T-helper 17 cell (primary cell): ENCODE measurements at regions not wholly inside any gene's neighbourhood (a gene's known extent, or its start where the extent isn't known, plus 50 kb on each side); places are given as distances from the start of the nearest gene placed in this dataset.

Source experiments
- ATAC-seq: fragments of 150-1000 bp; cut with Tn5 transposase; 2 replicates; pipeline ENCODE4 v1.10.0; 2021; ENCODE audit warnings: mild to moderate bottlenecking, moderate library complexity
- DNase-seq, 3 donors: peaks; one replicate each; pipeline versions ENCODE4 v3.0.0 to v3.0.0-alpha.2; 2020 to 2021
- H3K9me3 ChIP-seq: one replicate; pipeline ENCODE4 v1.7.0; 2013; ENCODE audit warnings: low read length, mild to moderate bottlenecking; ENCODE audit not compliant: control insufficient read depth, poor library complexity, severe bottlenecking
- H3K27ac Mint-ChIP-seq: one replicate; pipeline ENCODE4 v1.8.0; 2022; ENCODE audit warnings: mild to moderate bottlenecking, moderate library complexity, mixed read lengths
- H3K27me3 Mint-ChIP-seq: one replicate; pipeline ENCODE4 v1.8.0; 2022; ENCODE audit warnings: mixed read lengths
- H3K36me3 Mint-ChIP-seq: one replicate; pipeline ENCODE4 v1.8.0; 2022; ENCODE audit warnings: low read depth, mixed read lengths
- H3K4me1 Mint-ChIP-seq: one replicate; pipeline ENCODE4 v1.8.0; 2022; ENCODE audit warnings: mild to moderate bottlenecking, mixed read lengths
- H3K4me3 Mint-ChIP-seq: one replicate; pipeline ENCODE4 v1.8.0; 2022; ENCODE audit warnings: mild to moderate bottlenecking, moderate library complexity, mixed read lengths

GRCh38 chr9:127553793-127554192 lies 58.3 kb upstream of the STXBP1 start:
- Mint-ChIP-seq H3K4me1 (peaks cover 43% of the 10 kb centered on the region), H3K27me3 (no peaks in the 10 kb centered on the region), H3K4me3 (peak overlapping the region; percentile 3), H3K27ac (peak overlapping the region; percentile 74), H3K36me3 (no peaks in the 10 kb centered on the region)
- ATAC-seq = no peak
- no peaks in the 10 kb centered on the region for H3K9me3 ChIP-seq
- DNase-seq = no peak

GRCh38 chr9:127554966-127555839 lies 56.9 kb upstream of the STXBP1 start:
- Mint-ChIP-seq H3K27me3 (no peaks in the 10 kb centered on the region), H3K27ac (peak overlapping the region; percentile 89), H3K36me3 (no peaks in the 10 kb centered on the region), H3K4me1 (peaks cover 46% of the 10 kb centered on the region), H3K4me3 (peak overlapping the region; percentile 83)
- ATAC-seq (no peak), DNase-seq (no peak)
- H3K9me3 ChIP-seq = no peaks in the 10 kb centered on the region

GRCh38 chr9:127555840-127556820 lies 55.9 kb upstream of the STXBP1 start:
- H3K4me1 Mint-ChIP-seq = peaks cover 48% of the 10 kb centered on the region
- peak overlapping the region; percentile 83 for H3K4me3 Mint-ChIP-seq
- no peaks in the 10 kb centered on the region for H3K27me3 Mint-ChIP-seq
- H3K9me3 ChIP-seq = no peaks in the 10 kb centered on the region
- peak in 2 of 3 donors; percentile 16 to 43 for DNase-seq
- ATAC-seq = peak; percentile 86
- H3K27ac Mint-ChIP-seq = peak overlapping the region; percentile 89
- H3K36me3 Mint-ChIP-seq = no peaks in the 10 kb centered on the region

- H3K9me3 ChIP-seq = no peaks in the 10 kb centered on the region
- no peak for ATAC-seq
- Mint-ChIP-seq H3K27ac (peak overlapping the region; percentile 89), H3K36me3 (no peaks in the 10 kb centered on the region), H3K4me1 (peaks cover 54% of the 10 kb centered on the region), H3K27me3 (no peaks in the 10 kb centered on the region), H3K4me3 (peak overlapping the region; percentile 83)
- DNase-seq = no peak
Measured at GRCh38 chr9:127556871-127557270, 55.2 kb upstream of the STXBP1 start.

GRCh38 chr9:127557466-127557869 lies 54.6 kb upstream of the STXBP1 start:
- H3K27me3 Mint-ChIP-seq = no peaks in the 10 kb centered on the region
- ATAC-seq (no peak), DNase-seq (no peak)
- H3K4me3 Mint-ChIP-seq = peak overlapping the region; percentile 83
- H3K9me3 ChIP-seq = no peaks in the 10 kb centered on the region
- H3K27ac Mint-ChIP-seq = peak overlapping the region; percentile 89
- H3K4me1 Mint-ChIP-seq = peaks cover 57% of the 10 kb centered on the region
- no peaks in the 10 kb centered on the region for H3K36me3 Mint-ChIP-seq

- no peak for ATAC-seq
Measured at GRCh38 chr9:127557998-127558546, 54.0 kb upstream of the STXBP1 start.

GRCh38 chr9:127558581-127559246 lies 53.4 kb upstream of the STXBP1 start:
- H3K36me3 Mint-ChIP-seq = no peaks in the 10 kb centered on the region
- peak overlapping the region; percentile 89 for H3K27ac Mint-ChIP-seq
- ATAC-seq = no peak
- peaks cover 61% of the 10 kb centered on the region for H3K4me1 Mint-ChIP-seq
- DNase-seq = no peak
- H3K9me3 ChIP-seq = no peaks in the 10 kb centered on the region
- H3K27me3 Mint-ChIP-seq = no peaks in the 10 kb centered on the region
- peak overlapping the region; percentile 83 for H3K4me3 Mint-ChIP-seq

More at GRCh38 chr9:127557998-127558546, 54.0 kb upstream of the STXBP1 start:
- peaks cover 60% of the 10 kb centered on the region for H3K4me1 Mint-ChIP-seq
- peak overlapping the region; percentile 83 for H3K4me3 Mint-ChIP-seq
- no peaks in the 10 kb centered on the region for H3K36me3 Mint-ChIP-seq
- H3K27ac Mint-ChIP-seq = peak overlapping the region; percentile 89
- no peaks in the 10 kb centered on the region for H3K9me3 ChIP-seq
- no peak for DNase-seq
- H3K27me3 Mint-ChIP-seq = no peaks in the 10 kb centered on the region

GRCh38 chr9:127559247-127559680 lies 52.8 kb upstream of the STXBP1 start:
- Mint-ChIP-seq H3K4me1 (peaks cover 58% of the 10 kb centered on the region), H3K4me3 (no peak overlapping the region), H3K27me3 (no peaks in the 10 kb centered on the region), H3K36me3 (no peaks in the 10 kb centered on the region), H3K27ac (peak overlapping the region; percentile 89)
- no peak for ATAC-seq
- DNase-seq = no peak
- no peaks in the 10 kb centered on the region for H3K9me3 ChIP-seq

GRCh38 chr9:127561491-127562278 lies 50.4 kb upstream of the STXBP1 start:
- Mint-ChIP-seq H3K27ac (peak overlapping the region; percentile 4), H3K4me3 (no peak overlapping the region), H3K36me3 (no peaks in the 10 kb centered on the region), H3K4me1 (peaks cover 45% of the 10 kb centered on the region), H3K27me3 (no peaks in the 10 kb centered on the region)
- DNase-seq (no peak), ATAC-seq (peak; percentile 67)
- H3K9me3 ChIP-seq = no peaks in the 10 kb centered on the region
